HEK293 (cell line): ENCODE measurements at regions not wholly inside any gene's neighbourhood (a gene's known extent, or its start where the extent isn't known, plus 50 kb on each side); places are given as distances from the start of the nearest gene placed in this dataset.

ENCODE experiments used
- CTCF ChIA-PET: fragments of 350-600 bp; formaldehyde crosslinking; extraction: SDS; loops from one replicate; lab custom pipeline; 2021; ENCODE audit warnings: antibody characterized with exemption; lab: Yijun Ruan, JAX
- POLR2A ChIA-PET: fragments of 300-600 bp; formaldehyde crosslinking; extraction: SDS; loops from one replicate; lab custom pipeline; 2020; ENCODE audit warnings: antibody characterized with exemption, inconsistent platforms; lab: Yijun Ruan, JAX
- H3K27ac ChIP-seq: fragments of 200-500 bp; sonication (Bioruptor generic); 2 replicates; pipeline ENCODE4 v1.5.1; 2014; ENCODE audit warnings: low read depth, low read length, control low read depth, inconsistent platforms; ENCODE audit errors: extremely low read depth
- H3K36me3 ChIP-seq, 2 experiments: fragments of 200-500 bp in 1 of 2; sonication (Bioruptor generic) in 1 of 2; 1 replicate in 1 of 2; 2 replicates in 1 of 2; pipeline ENCODE4 v1.5.1; 2014 to 2017; ENCODE audit warnings: inconsistent platforms in 2 of 2, low read length in 2 of 2; ENCODE audit not compliant: control insufficient read depth in 2 of 2, insufficient read depth in 1 of 2
- H3K4me1 ChIP-seq: fragments of 200-500 bp; sonication (Bioruptor generic); 2 replicates; pipeline ENCODE4 v1.5.1; 2014; ENCODE audit warnings: mild to moderate bottlenecking, low read length, inconsistent platforms; ENCODE audit not compliant: control insufficient read depth, insufficient read depth
- H3K4me3 ChIP-seq: 2 replicates; pipeline ENCODE4 v1.5.1; 2011; ENCODE audit warnings: low read depth, mild to moderate bottlenecking, control low read depth, low read length, moderate library complexity
- H3K9me3 ChIP-seq: fragments of 200-500 bp; sonication (Bioruptor generic); 2 replicates; pipeline ENCODE4 v1.5.1; 2014; ENCODE audit warnings: low read depth, low read length, inconsistent platforms; ENCODE audit not compliant: control insufficient read depth, insufficient read depth
- MYNN ChIP-seq: fragments of 450-650 bp; formaldehyde crosslinking; IDR thresholded peaks from 2 replicates; pipeline ENCODE4 v1.5.1; 2016; ENCODE audit warnings: missing biosample characterization, missing genetic modification characterization, borderline replicate concordance
- REPIN1 ChIP-seq: fragments of 450-650 bp; formaldehyde crosslinking; IDR thresholded peaks from 2 replicates; pipeline ENCODE4 v1.5.1; 2017; ENCODE audit warnings: missing biosample characterization, missing genetic modification characterization, low read depth
- SCRT1 ChIP-seq: fragments of 450-650 bp; formaldehyde crosslinking; IDR thresholded peaks from 2 replicates; pipeline ENCODE4 v1.5.1; 2016; ENCODE audit warnings: missing biosample characterization, missing genetic modification characterization, borderline replicate concordance
- ZNF10 ChIP-seq: fragments of 450-650 bp; formaldehyde crosslinking; IDR thresholded peaks from 2 replicates; pipeline ENCODE4 v1.5.1; 2017; ENCODE audit warnings: missing biosample characterization, missing genetic modification characterization
- ZNF112 ChIP-seq: fragments of 450-650 bp; formaldehyde crosslinking; IDR thresholded peaks from 2 replicates; pipeline ENCODE4 v1.5.0; 2017; ENCODE audit warnings: missing biosample characterization, missing genetic modification characterization
- ZNF121 ChIP-seq: fragments of 450-650 bp; formaldehyde crosslinking; IDR thresholded peaks from 2 replicates; pipeline ENCODE4 v1.5.1; 2016; ENCODE audit warnings: missing biosample characterization, missing genetic modification characterization
- ZNF239 ChIP-seq: fragments of 450-650 bp; formaldehyde crosslinking; IDR thresholded peaks from 2 replicates; pipeline ENCODE4 v1.5.1; 2016; ENCODE audit warnings: missing biosample characterization, missing genetic modification characterization
- ZNF426 ChIP-seq: fragments of 450-650 bp; formaldehyde crosslinking; IDR thresholded peaks from 2 replicates; pipeline ENCODE4 v1.5.1; 2017; ENCODE audit warnings: missing biosample characterization, missing genetic modification characterization, mild to moderate bottlenecking, inconsistent platforms, moderate library complexity
- ZNF510 ChIP-seq: fragments of 450-650 bp; formaldehyde crosslinking; IDR thresholded peaks from 2 replicates; pipeline ENCODE4 v1.5.1; 2018; ENCODE audit warnings: mild to moderate bottlenecking, missing genetic modification characterization, missing biosample characterization; ENCODE audit not compliant: insufficient replicate concordance
- ZNF621 ChIP-seq: fragments of 450-650 bp; formaldehyde crosslinking; IDR thresholded peaks from 2 replicates; pipeline ENCODE4 v1.5.1; 2017; ENCODE audit warnings: missing biosample characterization, missing genetic modification characterization
- ZNF677 ChIP-seq: fragments of 450-650 bp; IDR thresholded peaks from 2 replicates; pipeline ENCODE4 v1.5.0; 2018; ENCODE audit warnings: missing biosample characterization, mild to moderate bottlenecking, missing genetic modification characterization, moderate library complexity
- ZNF76 ChIP-seq: fragments of 450-650 bp; formaldehyde crosslinking; IDR thresholded peaks from 2 replicates; pipeline ENCODE4; 2016; ENCODE audit warnings: low read depth, missing biosample characterization, missing genetic modification characterization, borderline replicate concordance
- ZNF843 ChIP-seq: fragments of 450-650 bp; formaldehyde crosslinking; IDR thresholded peaks from 2 replicates; pipeline ENCODE4 v1.5.1; 2016; ENCODE audit warnings: missing biosample characterization, missing genetic modification characterization
- TF ChIP-seq, protein P1 (sequence below): fragments of 450-650 bp; formaldehyde crosslinking; IDR thresholded peaks from 2 replicates; pipeline ENCODE4 v1.5.1; 2016; ENCODE audit warnings: missing biosample characterization, missing genetic modification characterization
- TF ChIP-seq, protein P2 (sequence below): fragments of 450-650 bp; IDR thresholded peaks from 2 replicates; pipeline ENCODE4 v1.5.1; 2018; ENCODE audit warnings: missing biosample characterization, missing genetic modification characterization
- TF ChIP-seq, protein P3 (sequence below): fragments of 450-650 bp; formaldehyde crosslinking; IDR thresholded peaks from 2 replicates; pipeline ENCODE4; 2016; ENCODE audit warnings: missing biosample characterization, missing genetic modification characterization
- TF ChIP-seq, protein P4 (sequence below): fragments of 450-650 bp; formaldehyde crosslinking; IDR thresholded peaks from 2 replicates; pipeline ENCODE4 v1.5.1; 2016; ENCODE audit warnings: missing biosample characterization, missing genetic modification characterization
- TF ChIP-seq, protein P5 (sequence below): fragments of 450-650 bp; formaldehyde crosslinking; IDR thresholded peaks from 2 replicates; pipeline ENCODE4 v1.5.1; 2016; ENCODE audit warnings: missing biosample characterization, missing genetic modification characterization

DNA sequence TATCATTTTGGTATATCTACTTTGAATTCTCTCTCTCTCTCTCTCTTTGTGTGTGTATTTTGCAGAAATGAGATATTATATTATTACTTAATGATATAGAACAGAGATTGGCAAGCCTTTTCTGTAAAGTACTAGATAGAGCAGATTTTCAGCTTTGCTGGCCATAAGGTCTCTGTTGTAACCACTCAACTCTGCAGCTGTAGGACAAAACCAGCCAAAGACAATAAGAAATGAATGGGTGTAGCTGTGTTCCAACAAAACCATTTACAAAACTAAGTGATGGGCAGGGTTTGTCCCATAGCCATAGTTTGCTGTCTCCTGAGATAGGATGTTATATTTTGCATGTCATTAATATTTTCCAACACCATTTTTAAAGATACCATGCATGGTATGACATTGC is 91.2 kb upstream of the TSHZ2 start (continued):
- TF ChIP-seq, protein P1, sequence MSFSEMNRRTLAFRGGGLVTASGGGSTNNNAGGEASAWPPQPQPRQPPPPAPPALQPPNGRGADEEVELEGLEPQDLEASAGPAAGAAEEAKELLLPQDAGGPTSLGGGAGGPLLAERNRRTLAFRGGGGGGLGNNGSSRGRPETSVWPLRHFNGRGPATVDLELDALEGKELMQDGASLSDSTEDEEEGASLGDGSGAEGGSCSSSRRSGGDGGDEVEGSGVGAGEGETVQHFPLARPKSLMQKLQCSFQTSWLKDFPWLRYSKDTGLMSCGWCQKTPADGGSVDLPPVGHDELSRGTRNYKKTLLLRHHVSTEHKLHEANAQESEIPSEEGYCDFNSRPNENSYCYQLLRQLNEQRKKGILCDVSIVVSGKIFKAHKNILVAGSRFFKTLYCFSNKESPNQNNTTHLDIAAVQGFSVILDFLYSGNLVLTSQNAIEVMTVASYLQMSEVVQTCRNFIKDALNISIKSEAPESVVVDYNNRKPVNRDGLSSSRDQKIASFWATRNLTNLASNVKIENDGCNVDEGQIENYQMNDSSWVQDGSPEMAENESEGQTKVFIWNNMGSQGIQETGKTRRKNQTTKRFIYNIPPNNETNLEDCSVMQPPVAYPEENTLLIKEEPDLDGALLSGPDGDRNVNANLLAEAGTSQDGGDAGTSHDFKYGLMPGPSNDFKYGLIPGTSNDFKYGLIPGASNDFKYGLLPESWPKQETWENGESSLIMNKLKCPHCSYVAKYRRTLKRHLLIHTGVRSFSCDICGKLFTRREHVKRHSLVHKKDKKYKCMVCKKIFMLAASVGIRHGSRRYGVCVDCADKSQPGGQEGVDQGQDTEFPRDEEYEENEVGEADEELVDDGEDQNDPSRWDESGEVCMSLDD (tag by site-specific recombination), result no peak
- no peak for TF ChIP-seq ZNF239 (tag by site-specific recombination)

DNA sequence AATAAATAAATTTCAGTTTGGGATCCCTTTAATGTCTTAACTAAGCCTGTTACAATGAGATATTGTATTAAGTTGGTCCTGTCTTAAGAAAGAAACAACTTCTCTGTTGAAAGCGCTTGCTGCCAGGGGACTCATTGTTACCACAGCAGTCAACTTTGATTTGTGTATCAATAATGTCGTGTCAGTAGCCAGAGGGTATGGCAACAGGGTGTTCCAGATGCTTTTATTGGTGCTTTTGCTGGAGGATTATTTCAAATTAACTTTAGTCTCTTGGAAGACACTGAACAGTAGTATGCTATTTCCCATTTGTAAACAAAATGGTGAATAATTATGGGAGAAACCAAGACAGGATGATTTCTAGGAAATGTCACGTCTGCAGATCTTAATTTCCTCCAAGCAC is 91.9 kb upstream of the TSHZ2 start:
- no peak overlapping the region for H3K27ac ChIP-seq
- H3K4me1 ChIP-seq, result no peaks in the 10 kb centered on the region
- ChIA-PET CTCF (no interaction called here), POLR2A (no interaction called here)
- H3K36me3 ChIP-seq, result no peaks in the 10 kb centered on the region
- H3K4me3 ChIP-seq, result no peak overlapping the region
- no peaks in the 10 kb centered on the region for H3K9me3 ChIP-seq
- TF ChIP-seq, protein P2, sequence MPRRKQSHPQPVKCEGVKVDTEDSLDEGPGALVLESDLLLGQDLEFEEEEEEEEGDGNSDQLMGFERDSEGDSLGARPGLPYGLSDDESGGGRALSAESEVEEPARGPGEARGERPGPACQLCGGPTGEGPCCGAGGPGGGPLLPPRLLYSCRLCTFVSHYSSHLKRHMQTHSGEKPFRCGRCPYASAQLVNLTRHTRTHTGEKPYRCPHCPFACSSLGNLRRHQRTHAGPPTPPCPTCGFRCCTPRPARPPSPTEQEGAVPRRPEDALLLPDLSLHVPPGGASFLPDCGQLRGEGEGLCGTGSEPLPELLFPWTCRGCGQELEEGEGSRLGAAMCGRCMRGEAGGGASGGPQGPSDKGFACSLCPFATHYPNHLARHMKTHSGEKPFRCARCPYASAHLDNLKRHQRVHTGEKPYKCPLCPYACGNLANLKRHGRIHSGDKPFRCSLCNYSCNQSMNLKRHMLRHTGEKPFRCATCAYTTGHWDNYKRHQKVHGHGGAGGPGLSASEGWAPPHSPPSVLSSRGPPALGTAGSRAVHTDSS, result no peak
- TF ChIP-seq ZNF112 (tag by site-specific recombination), result no peak
- TF ChIP-seq ZNF843 (tag by site-specific recombination), result no peak
- TF ChIP-seq SCRT1 (tag by site-specific recombination), result no peak
- no peak for TF ChIP-seq ZNF677 (tag by site-specific recombination)
- TF ChIP-seq, protein P3, sequence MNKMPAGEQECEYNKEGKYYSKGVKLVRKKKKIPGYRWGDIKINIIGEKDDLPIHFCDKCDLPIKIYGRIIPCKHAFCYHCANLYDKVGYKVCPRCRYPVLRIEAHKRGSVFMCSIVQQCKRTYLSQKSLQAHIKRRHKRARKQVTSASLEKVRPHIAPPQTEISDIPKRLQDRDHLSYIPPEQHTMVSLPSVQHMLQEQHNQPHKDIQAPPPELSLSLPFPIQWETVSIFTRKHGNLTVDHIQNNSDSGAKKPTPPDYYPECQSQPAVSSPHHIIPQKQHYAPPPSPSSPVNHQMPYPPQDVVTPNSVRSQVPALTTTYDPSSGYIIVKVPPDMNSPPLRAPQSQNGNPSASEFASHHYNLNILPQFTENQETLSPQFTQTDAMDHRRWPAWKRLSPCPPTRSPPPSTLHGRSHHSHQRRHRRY (tag by site-specific recombination), result no peak
- TF ChIP-seq, protein P4, sequence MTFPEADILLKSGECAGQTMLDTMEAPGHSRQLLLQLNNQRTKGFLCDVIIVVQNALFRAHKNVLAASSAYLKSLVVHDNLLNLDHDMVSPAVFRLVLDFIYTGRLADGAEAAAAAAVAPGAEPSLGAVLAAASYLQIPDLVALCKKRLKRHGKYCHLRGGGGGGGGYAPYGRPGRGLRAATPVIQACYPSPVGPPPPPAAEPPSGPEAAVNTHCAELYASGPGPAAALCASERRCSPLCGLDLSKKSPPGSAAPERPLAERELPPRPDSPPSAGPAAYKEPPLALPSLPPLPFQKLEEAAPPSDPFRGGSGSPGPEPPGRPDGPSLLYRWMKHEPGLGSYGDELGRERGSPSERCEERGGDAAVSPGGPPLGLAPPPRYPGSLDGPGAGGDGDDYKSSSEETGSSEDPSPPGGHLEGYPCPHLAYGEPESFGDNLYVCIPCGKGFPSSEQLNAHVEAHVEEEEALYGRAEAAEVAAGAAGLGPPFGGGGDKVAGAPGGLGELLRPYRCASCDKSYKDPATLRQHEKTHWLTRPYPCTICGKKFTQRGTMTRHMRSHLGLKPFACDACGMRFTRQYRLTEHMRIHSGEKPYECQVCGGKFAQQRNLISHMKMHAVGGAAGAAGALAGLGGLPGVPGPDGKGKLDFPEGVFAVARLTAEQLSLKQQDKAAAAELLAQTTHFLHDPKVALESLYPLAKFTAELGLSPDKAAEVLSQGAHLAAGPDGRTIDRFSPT (tag by site-specific recombination), result no peak
- TF ChIP-seq REPIN1 (tag by site-specific recombination), result no peak
- TF ChIP-seq ZNF76 (tag by site-specific recombination), result no peak
- TF ChIP-seq ZNF621 (tag by site-specific recombination), result no peak
- no peak for TF ChIP-seq ZNF121 (tag by site-specific recombination)
- no peak for TF ChIP-seq ZNF510 (tag by site-specific recombination)
- TF ChIP-seq ZNF426 (tag by site-specific recombination), result no peak
- no peak for TF ChIP-seq ZNF10 (tag by site-specific recombination)
- TF ChIP-seq, protein P5, sequence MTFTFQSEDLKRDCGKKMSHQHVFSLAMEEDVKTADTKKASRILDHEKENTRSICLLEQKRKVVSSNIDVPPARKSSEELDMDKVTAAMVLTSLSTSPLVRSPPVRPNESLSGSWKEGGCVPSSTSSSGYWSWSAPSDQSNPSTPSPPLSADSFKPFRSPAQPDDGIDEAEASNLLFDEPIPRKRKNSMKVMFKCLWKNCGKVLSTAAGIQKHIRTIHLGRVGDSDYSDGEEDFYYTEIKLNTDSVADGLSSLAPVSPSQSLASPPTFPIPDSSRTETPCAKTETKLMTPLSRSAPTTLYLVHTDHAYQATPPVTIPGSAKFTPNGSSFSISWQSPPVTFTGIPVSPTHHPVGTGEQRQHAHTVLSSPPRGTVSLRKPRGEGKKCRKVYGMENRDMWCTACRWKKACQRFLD (tag by site-specific recombination), result no peak
- no peak for TF ChIP-seq MYNN (tag by site-specific recombination)
